Bronchial epithelial cell (primary cell): ENCODE measurements at regions not wholly inside any gene's neighbourhood (a gene's known extent, or its start where the extent isn't known, plus 50 kb on each side); places are given as distances from the start of the nearest gene placed in this dataset.

ENCODE experiments used
- DNase-seq: peaks from one replicate; pipeline ENCODE4 v3.0.0-alpha.2; 2010; ENCODE audit warnings: low read depth
- FAIRE-seq: peaks from 2 replicates; lab custom pipeline; 2011; peaks lifted over from hg19 to GRCh38; lab: Jason Lieb, UNC
- H3K27me3 ChIP-seq: 2 replicates; pipeline ENCODE4 v1.5.1; 2011; ENCODE audit warnings: low read length; ENCODE audit not compliant: control insufficient read depth, insufficient read depth
- H3K36me3 ChIP-seq: 2 replicates; pipeline ENCODE4 v1.5.1; 2011; ENCODE audit warnings: low read length; ENCODE audit not compliant: control insufficient read depth, insufficient read depth
- H3K4me3 ChIP-seq: 2 replicates; pipeline ENCODE4 v1.5.1; 2011; ENCODE audit warnings: mild to moderate bottlenecking, low read depth, low read length, control low read depth
- CTCF ChIP-seq: IDR thresholded peaks from 2 replicates; pipeline ENCODE4 v1.5.1; 2011; ENCODE audit warnings: mild to moderate bottlenecking, moderate library complexity, low read length, control low read depth, inconsistent platforms; ENCODE audit not compliant: insufficient read depth, severe bottlenecking

- Histone ChIP-seq H3K4me3 (no peak overlapping the region), H3K36me3 (no peaks in the 10 kb centered on the region), H3K27me3 (no peaks in the 10 kb centered on the region)
- FAIRE-seq: no peak
- no peak for TF ChIP-seq CTCF
- no peak for DNase-seq
These were observed 66.5 kb upstream of the KCNJ6 start for GRCh38 chr21:37982496-37983318.

- peak; percentile 22 for DNase-seq
- H3K4me3 ChIP-seq: no peak overlapping the region
- no peak for TF ChIP-seq CTCF
- no peak for FAIRE-seq
- no peaks in the 10 kb centered on the region for H3K27me3 ChIP-seq
- no peaks in the 10 kb centered on the region for H3K36me3 ChIP-seq
These were observed 67.3 kb upstream of the KCNJ6 start for GRCh38 chr21:37983336-37984095.

- FAIRE-seq (no peak), DNase-seq (no peak)
- TF ChIP-seq CTCF: no peak
- H3K4me3 ChIP-seq: no peak overlapping the region
- H3K27me3 ChIP-seq: no peaks in the 10 kb centered on the region
- no peaks in the 10 kb centered on the region for H3K36me3 ChIP-seq
These were observed 68.2 kb upstream of the KCNJ6 start for GRCh38 chr21:37984416-37984815.

- Histone ChIP-seq H3K36me3 (no peaks in the 10 kb centered on the region), H3K4me3 (no peak overlapping the region), H3K27me3 (no peaks in the 10 kb centered on the region)
- FAIRE-seq (no peak), DNase-seq (no peak)
- TF ChIP-seq CTCF: no peak
These were observed 69.7 kb upstream of the KCNJ6 start for GRCh38 chr21:37986000-37986399.

- DNase-seq (no peak), FAIRE-seq (no peak)
- H3K36me3 ChIP-seq: no peaks in the 10 kb centered on the region
- TF ChIP-seq CTCF: no peak
- no peaks in the 10 kb centered on the region for H3K27me3 ChIP-seq
- no peak overlapping the region for H3K4me3 ChIP-seq
These were observed 70.6 kb upstream of the KCNJ6 start for GRCh38 chr21:37986751-37987399.
